PFSK-1 (cell line): ENCODE measurements at regions not wholly inside any gene's neighbourhood (a gene's known extent, or its start where the extent isn't known, plus 50 kb on each side); places are given as distances from the start of the nearest gene placed in this dataset.

ENCODE experiments used
- POLR2AphosphoS5 ChIP-seq: IDR thresholded peaks from 2 replicates; pipeline ENCODE4 v1.6.1; 2012; ENCODE audit warnings: low read depth, mild to moderate bottlenecking, control low read depth, low read length, moderate library complexity
- TAF1 ChIP-seq: IDR thresholded peaks from 2 replicates; pipeline ENCODE4 v1.6.1; 2012; ENCODE audit warnings: low read length, control low read depth, borderline replicate concordance; ENCODE audit not compliant: insufficient read depth
- TF ChIP-seq, protein P1 (sequence below), 2 experiments: IDR thresholded peaks; 2 replicates each; pipeline versions ENCODE4 v1.6.1 to v1.8.0; 2011 to 2012; ENCODE audit warnings: low read depth in 2 of 2, low read length in 2 of 2, control low read depth in 1 of 2, inconsistent platforms in 1 of 2, mild to moderate bottlenecking in 1 of 2, moderate library complexity in 1 of 2; ENCODE audit not compliant: insufficient read depth in 1 of 2

DNA sequence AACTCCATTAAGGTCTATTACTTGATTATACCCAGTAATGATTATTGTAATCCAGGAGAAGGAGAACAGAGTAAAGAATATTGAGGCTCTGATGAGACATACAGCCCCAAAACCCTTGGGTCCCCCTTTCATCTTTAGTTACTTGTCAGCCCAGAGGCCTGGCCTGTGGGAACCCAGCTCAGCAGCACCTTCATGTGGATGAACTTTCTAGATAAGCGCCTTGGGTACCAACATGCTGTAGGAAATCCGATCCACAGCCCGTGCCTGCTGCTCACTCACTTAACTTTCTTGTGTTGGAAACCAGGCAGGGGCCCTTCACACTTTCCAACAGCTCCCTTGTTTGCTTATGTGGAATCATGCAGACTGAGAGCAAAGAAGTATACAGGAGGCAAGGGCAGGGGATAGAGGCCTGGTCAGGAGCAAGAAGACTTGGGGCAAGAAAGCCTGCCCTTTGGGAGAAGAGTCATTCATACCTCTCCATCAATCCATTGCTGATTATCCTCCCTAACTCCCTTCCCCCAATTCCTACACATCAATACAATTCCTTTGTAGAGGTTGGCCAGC, 64.0 kb upstream of the SOX9 start:
- TF ChIP-seq POLR2AphosphoS5, result no peak
- TF ChIP-seq, protein P1, sequence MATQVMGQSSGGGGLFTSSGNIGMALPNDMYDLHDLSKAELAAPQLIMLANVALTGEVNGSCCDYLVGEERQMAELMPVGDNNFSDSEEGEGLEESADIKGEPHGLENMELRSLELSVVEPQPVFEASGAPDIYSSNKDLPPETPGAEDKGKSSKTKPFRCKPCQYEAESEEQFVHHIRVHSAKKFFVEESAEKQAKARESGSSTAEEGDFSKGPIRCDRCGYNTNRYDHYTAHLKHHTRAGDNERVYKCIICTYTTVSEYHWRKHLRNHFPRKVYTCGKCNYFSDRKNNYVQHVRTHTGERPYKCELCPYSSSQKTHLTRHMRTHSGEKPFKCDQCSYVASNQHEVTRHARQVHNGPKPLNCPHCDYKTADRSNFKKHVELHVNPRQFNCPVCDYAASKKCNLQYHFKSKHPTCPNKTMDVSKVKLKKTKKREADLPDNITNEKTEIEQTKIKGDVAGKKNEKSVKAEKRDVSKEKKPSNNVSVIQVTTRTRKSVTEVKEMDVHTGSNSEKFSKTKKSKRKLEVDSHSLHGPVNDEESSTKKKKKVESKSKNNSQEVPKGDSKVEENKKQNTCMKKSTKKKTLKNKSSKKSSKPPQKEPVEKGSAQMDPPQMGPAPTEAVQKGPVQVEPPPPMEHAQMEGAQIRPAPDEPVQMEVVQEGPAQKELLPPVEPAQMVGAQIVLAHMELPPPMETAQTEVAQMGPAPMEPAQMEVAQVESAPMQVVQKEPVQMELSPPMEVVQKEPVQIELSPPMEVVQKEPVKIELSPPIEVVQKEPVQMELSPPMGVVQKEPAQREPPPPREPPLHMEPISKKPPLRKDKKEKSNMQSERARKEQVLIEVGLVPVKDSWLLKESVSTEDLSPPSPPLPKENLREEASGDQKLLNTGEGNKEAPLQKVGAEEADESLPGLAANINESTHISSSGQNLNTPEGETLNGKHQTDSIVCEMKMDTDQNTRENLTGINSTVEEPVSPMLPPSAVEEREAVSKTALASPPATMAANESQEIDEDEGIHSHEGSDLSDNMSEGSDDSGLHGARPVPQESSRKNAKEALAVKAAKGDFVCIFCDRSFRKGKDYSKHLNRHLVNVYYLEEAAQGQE (IDR thresholded peaks at IDR 0.05; ENCODE audit: insufficient read depth in 1 of 2, low read depth in 2 of 2, low read length in 2 of 2), result no peak
- TF ChIP-seq TAF1, result no peak
